ENCODE measurements at regions not wholly inside any gene's neighbourhood (a gene's known extent, or its start where the extent isn't known, plus 50 kb on each side); places are given as distances from the start of the nearest gene placed in this dataset.

DNA sequence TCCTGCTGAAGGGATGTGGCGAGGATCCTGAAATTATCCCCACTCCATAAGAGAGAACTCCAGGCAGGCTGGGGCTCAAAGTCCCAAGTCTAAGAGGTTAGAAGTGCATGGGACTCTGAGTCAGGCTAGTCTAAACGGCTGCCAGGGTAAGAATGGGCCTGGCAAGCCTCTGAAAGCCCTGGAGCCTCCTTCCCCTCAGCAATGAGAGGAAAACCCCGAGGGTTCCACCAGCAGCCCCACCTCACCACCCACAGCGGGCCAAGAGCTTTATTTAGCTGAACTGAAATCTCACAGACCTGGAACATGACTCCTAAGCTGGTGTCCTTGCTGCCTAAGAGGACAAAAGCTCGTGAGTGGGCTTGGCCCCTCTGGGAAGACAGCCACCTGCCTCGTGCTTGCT is 135.5 kb downstream of the SEC61B start:
- no peak for DNase-seq
- Mint-ChIP-seq H3K27ac (no peak overlapping the region), H3K9me3 (no peaks in the 10 kb centered on the region), H3K4me3 (no peak overlapping the region), H3K4me1 (peaks cover 0 to 5% (median 3%) of the 10 kb centered on the region in 3 donors), H3K36me3 (no peaks in the 10 kb centered on the region), H3K27me3 (peaks cover 26 to 38% of the 10 kb centered on the region in 2 donors)
- 61% methylated on average over 4 of the region's 6 CpGs for WGBS (ENCODE audit: insufficient coverage)
- CTCF ChIA-PET = no interaction called here
- Histone ChIP-seq H3K4me1 (ENCODE audit: control insufficient read depth in 1 of 2, extremely low read depth in 1 of 2, insufficient read depth in 2 of 2, low read length in 2 of 2) (no peaks in the 10 kb centered on the region), H3K27ac (ENCODE audit: low read length) (no peak overlapping the region), H3K4me3 (ENCODE audit: control insufficient read depth in 1 of 2, extremely low read depth in 1 of 2, low read length in 1 of 2) (no peak overlapping the region), H3K36me3 (ENCODE audit: control insufficient read depth in 2 of 2, extremely low read depth in 1 of 2, insufficient read depth in 1 of 2, low read length in 1 of 2) (no peaks in the 10 kb centered on the region), H3K9me3 (no peaks in the 10 kb centered on the region), H3K27me3 (replicated peaks in 1 of 2; ENCODE audit: control insufficient read depth in 2 of 2, extremely low read depth in 1 of 2, insufficient read depth in 2 of 2, low read length in 1 of 2) (peaks cover 2 to 35% of the 10 kb centered on the region in 2 experiments)
- ATAC-seq (replicated peaks in 1 of 4) = no peak
- POLR2A ChIA-PET = no interaction called here

DNA sequence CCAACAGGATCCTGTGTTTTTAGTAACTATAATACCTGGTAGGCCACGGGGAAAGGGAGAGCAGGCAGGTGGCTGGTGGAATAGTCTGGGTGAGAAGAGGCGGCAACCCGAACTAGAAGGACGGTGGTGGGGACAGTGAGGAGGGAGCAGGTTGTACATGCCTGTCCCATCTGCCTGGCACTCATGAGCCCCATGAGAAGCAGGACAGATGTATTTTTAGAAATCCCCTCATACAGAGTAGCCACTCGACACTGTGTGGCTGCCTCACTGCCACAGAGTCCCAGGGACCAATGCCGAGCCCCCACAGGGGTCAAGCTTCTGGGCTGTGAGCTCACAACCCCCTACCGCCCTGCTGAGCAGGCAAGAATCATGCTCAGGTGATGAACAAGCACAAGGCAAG is 136.6 kb downstream of the SEC61B start:
- 90% methylated on average over 4 of the region's 7 CpGs for WGBS (ENCODE audit: insufficient coverage)
- H3K4me3 Mint-ChIP-seq = no peak overlapping the region
- no peak overlapping the region for H3K27ac ChIP-seq (ENCODE audit: low read length)
- H3K36me3 ChIP-seq (ENCODE audit: control insufficient read depth in 2 of 2, extremely low read depth in 1 of 2, insufficient read depth in 1 of 2, low read length in 1 of 2) = no peaks in the 10 kb centered on the region
- H3K4me1 ChIP-seq (ENCODE audit: control insufficient read depth in 1 of 2, extremely low read depth in 1 of 2, insufficient read depth in 2 of 2, low read length in 2 of 2) = no peaks in the 10 kb centered on the region
- ChIA-PET CTCF (no interaction called here), POLR2A (no interaction called here)
- peaks cover 34 to 41% of the 10 kb centered on the region in 2 donors for H3K27me3 Mint-ChIP-seq
- H3K27me3 ChIP-seq (replicated peaks in 1 of 2; ENCODE audit: control insufficient read depth in 2 of 2, extremely low read depth in 1 of 2, insufficient read depth in 2 of 2, low read length in 1 of 2) = peaks cover 2 to 43% of the 10 kb centered on the region in 2 experiments
- DNase-seq (no peak), ATAC-seq (replicated peaks in 1 of 4) (no peak)
- H3K4me1 Mint-ChIP-seq = peaks cover 0 to 10% (median 3%) of the 10 kb centered on the region in 3 donors
- H3K27ac Mint-ChIP-seq = no peak overlapping the region
- no peaks in the 10 kb centered on the region for H3K9me3 Mint-ChIP-seq
- H3K4me3 ChIP-seq (ENCODE audit: control insufficient read depth in 1 of 2, extremely low read depth in 1 of 2, low read length in 1 of 2) = no peak overlapping the region
- no peaks in the 10 kb centered on the region for H3K36me3 Mint-ChIP-seq
- H3K9me3 ChIP-seq = no peaks in the 10 kb centered on the region

DNA sequence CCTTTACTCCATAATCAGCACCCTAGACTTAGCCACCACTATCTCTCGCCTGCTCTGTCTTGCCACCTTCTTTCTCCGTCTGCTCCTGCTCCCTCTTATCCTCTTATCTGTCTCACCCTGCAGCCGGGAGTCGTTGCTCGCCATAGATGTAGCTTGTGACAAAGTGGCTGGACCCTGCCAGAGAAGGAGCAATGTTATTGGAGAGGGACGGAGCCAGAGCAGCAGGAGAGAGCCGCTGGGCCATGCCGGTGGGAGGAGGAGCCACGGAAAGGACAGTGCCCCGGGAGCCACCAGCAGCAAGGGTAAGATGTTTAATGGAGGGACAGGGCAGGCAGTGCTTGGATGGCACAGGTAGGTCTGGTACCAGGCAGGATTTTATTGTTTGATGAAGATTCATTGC is 137.3 kb downstream of the SEC61B start:
- POLR2A ChIA-PET = no interaction called here

GRCh38 chr9:99360026-99360425 is 137.9 kb downstream of the SEC61B start:
- no peak overlapping the region for H3K4me3 Mint-ChIP-seq
- CTCF ChIA-PET = no interaction called here
- H3K36me3 Mint-ChIP-seq = no peaks in the 10 kb centered on the region
- no peaks in the 10 kb centered on the region for H3K36me3 ChIP-seq (ENCODE audit: control insufficient read depth in 2 of 2, extremely low read depth in 1 of 2, insufficient read depth in 1 of 2, low read length in 1 of 2)
- H3K27ac ChIP-seq (ENCODE audit: low read length) = no peak overlapping the region
- no peaks in the 10 kb centered on the region for H3K9me3 Mint-ChIP-seq
- no peaks in the 10 kb centered on the region for H3K9me3 ChIP-seq
- 67% methylated on average over 1 of the region's 2 CpGs for WGBS (ENCODE audit: insufficient coverage)
- peaks cover 2 to 45% of the 10 kb centered on the region in 2 experiments for H3K27me3 ChIP-seq (replicated peaks in 1 of 2; ENCODE audit: control insufficient read depth in 2 of 2, extremely low read depth in 1 of 2, insufficient read depth in 2 of 2, low read length in 1 of 2)
- POLR2A ChIA-PET = interaction anchor here in 1 of 2 donors (0.8 kb wide), 1 partner anchor 20 kb away, joined by 3 read pairs; no protein-coding TSS in a partner anchor
- no peak for DNase-seq
- no peak overlapping the region for H3K27ac Mint-ChIP-seq
- no peaks in the 10 kb centered on the region for H3K4me1 ChIP-seq (ENCODE audit: control insufficient read depth in 1 of 2, extremely low read depth in 1 of 2, insufficient read depth in 2 of 2, low read length in 2 of 2)
- H3K4me1 Mint-ChIP-seq = peaks cover 0 to 10% (median 3%) of the 10 kb centered on the region in 3 donors
- no peak overlapping the region for H3K4me3 ChIP-seq (ENCODE audit: control insufficient read depth in 1 of 2, extremely low read depth in 1 of 2, low read length in 1 of 2)
- no peak for ATAC-seq (replicated peaks in 1 of 4)
- H3K27me3 Mint-ChIP-seq = peaks cover 38 to 42% of the 10 kb centered on the region in 2 donors

More for the DNA sequence above, 137.3 kb downstream of the SEC61B start:
- no peak overlapping the region for H3K27ac ChIP-seq (ENCODE audit: low read length)
- 62% methylated on average over 7 of the region's 10 CpGs for WGBS (ENCODE audit: insufficient coverage)
- no peak overlapping the region for H3K4me3 Mint-ChIP-seq
- no peak overlapping the region for H3K27ac Mint-ChIP-seq
- H3K27me3 Mint-ChIP-seq = peaks cover 34 to 42% of the 10 kb centered on the region in 2 donors
- H3K9me3 Mint-ChIP-seq = no peaks in the 10 kb centered on the region
- no peaks in the 10 kb centered on the region for H3K36me3 Mint-ChIP-seq
- no peaks in the 10 kb centered on the region for H3K9me3 ChIP-seq
- no peaks in the 10 kb centered on the region for H3K36me3 ChIP-seq (ENCODE audit: control insufficient read depth in 2 of 2, extremely low read depth in 1 of 2, insufficient read depth in 1 of 2, low read length in 1 of 2)
- no peak for ATAC-seq (replicated peaks in 1 of 4)
- H3K27me3 ChIP-seq (replicated peaks in 1 of 2; ENCODE audit: control insufficient read depth in 2 of 2, extremely low read depth in 1 of 2, insufficient read depth in 2 of 2, low read length in 1 of 2) = peaks cover 2 to 45% of the 10 kb centered on the region in 2 experiments
- CTCF ChIA-PET = no interaction called here
- DNase-seq = no peak
- peaks cover 0 to 10% (median 3%) of the 10 kb centered on the region in 3 donors for H3K4me1 Mint-ChIP-seq
- no peaks in the 10 kb centered on the region for H3K4me1 ChIP-seq (ENCODE audit: control insufficient read depth in 1 of 2, extremely low read depth in 1 of 2, insufficient read depth in 2 of 2, low read length in 2 of 2)
- H3K4me3 ChIP-seq (ENCODE audit: control insufficient read depth in 1 of 2, extremely low read depth in 1 of 2, low read length in 1 of 2) = no peak overlapping the region

DNA sequence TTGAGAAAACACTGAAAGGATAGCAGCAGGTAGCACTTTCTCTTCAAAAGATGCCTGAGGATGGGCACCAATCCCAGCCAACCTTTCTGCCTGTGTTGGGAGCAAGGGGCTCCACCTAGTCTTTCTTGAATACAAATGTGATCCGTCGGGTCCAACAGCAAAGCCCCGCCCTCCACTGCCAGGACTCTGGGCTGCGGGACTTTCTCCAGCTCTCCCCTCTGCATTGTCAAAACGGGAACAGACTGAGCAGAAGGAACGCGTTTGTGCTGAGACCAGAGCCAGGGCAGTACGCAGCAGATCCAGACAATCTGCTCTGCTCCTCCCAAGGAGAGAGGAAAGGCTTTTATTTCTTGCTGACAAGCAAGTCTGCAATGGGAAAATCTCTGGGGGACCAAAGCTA is 139.7 kb downstream of the SEC61B start:
- H3K4me1 ChIP-seq (ENCODE audit: control insufficient read depth in 1 of 2, extremely low read depth in 1 of 2, insufficient read depth in 2 of 2, low read length in 2 of 2) = no peaks in the 10 kb centered on the region
- H3K36me3 ChIP-seq (ENCODE audit: control insufficient read depth in 2 of 2, extremely low read depth in 1 of 2, insufficient read depth in 1 of 2, low read length in 1 of 2) = no peaks in the 10 kb centered on the region
- Mint-ChIP-seq H3K27ac (no peak overlapping the region), H3K4me1 (peaks cover 0 to 10% (median 3%) of the 10 kb centered on the region in 3 donors), H3K27me3 (peaks cover 35 to 40% of the 10 kb centered on the region in 2 donors), H3K36me3 (no peaks in the 10 kb centered on the region), H3K9me3 (no peaks in the 10 kb centered on the region), H3K4me3 (no peak overlapping the region)
- H3K4me3 ChIP-seq (ENCODE audit: control insufficient read depth in 1 of 2, extremely low read depth in 1 of 2, low read length in 1 of 2) = no peak overlapping the region
- ATAC-seq (replicated peaks in 1 of 4) (no peak), DNase-seq (no peak)
- ChIA-PET POLR2A (no interaction called here), CTCF (no interaction called here)
- WGBS (ENCODE audit: insufficient coverage) = 20% methylated on average over 8 of the region's 8 CpGs
- no peak overlapping the region for H3K27ac ChIP-seq (ENCODE audit: low read length)
- H3K9me3 ChIP-seq = no peaks in the 10 kb centered on the region
- peaks cover 2 to 49% of the 10 kb centered on the region in 2 experiments for H3K27me3 ChIP-seq (replicated peaks in 1 of 2; ENCODE audit: control insufficient read depth in 2 of 2, extremely low read depth in 1 of 2, insufficient read depth in 2 of 2, low read length in 1 of 2)

GRCh38 chr9:99362321-99362720 is 140.2 kb downstream of the SEC61B start:
- CTCF ChIA-PET = no interaction called here
- Histone ChIP-seq H3K27ac (ENCODE audit: low read length) (no peak overlapping the region), H3K9me3 (no peaks in the 10 kb centered on the region), H3K27me3 (replicated peaks in 1 of 2; ENCODE audit: control insufficient read depth in 2 of 2, extremely low read depth in 1 of 2, insufficient read depth in 2 of 2, low read length in 1 of 2) (peaks cover 2 to 49% of the 10 kb centered on the region in 2 experiments), H3K4me1 (ENCODE audit: control insufficient read depth in 1 of 2, extremely low read depth in 1 of 2, insufficient read depth in 2 of 2, low read length in 2 of 2) (no peaks in the 10 kb centered on the region), H3K4me3 (ENCODE audit: control insufficient read depth in 1 of 2, extremely low read depth in 1 of 2, low read length in 1 of 2) (no peak overlapping the region), H3K36me3 (ENCODE audit: control insufficient read depth in 2 of 2, extremely low read depth in 1 of 2, insufficient read depth in 1 of 2, low read length in 1 of 2) (no peaks in the 10 kb centered on the region)
- no peak overlapping the region for H3K27ac Mint-ChIP-seq
- peaks cover 38 to 43% of the 10 kb centered on the region in 2 donors for H3K27me3 Mint-ChIP-seq
- no peaks in the 10 kb centered on the region for H3K9me3 Mint-ChIP-seq
- no peak for ATAC-seq (replicated peaks in 1 of 4)
- no peaks in the 10 kb centered on the region for H3K36me3 Mint-ChIP-seq
- POLR2A ChIA-PET = no interaction called here
- DNase-seq = no peak
- H3K4me1 Mint-ChIP-seq = peaks cover 0 to 10% (median 3%) of the 10 kb centered on the region in 3 donors
- H3K4me3 Mint-ChIP-seq = no peak overlapping the region

DNA sequence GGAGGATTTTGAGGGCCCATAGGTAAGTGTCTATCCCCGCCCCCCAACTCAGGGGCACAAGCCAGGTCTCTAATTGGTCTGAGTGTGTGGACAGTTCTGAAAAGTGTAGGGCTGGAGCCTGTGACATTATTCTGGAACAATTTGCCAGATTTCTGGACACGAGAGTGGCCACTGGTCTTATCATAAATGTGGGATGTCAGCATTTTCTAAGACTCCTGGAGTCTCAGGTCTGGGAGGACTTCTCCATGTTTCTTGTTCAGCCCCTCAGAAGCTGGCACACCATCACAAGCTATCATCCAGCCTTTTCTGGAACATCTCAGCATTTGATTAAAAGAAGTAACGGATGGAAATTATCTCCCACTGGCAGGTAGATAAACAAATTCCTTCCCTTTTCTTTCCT is 141.4 kb downstream of the SEC61B start:
- POLR2A ChIA-PET = no interaction called here
- peaks cover 5 to 17% (median 8%) of the 10 kb centered on the region in 3 donors for H3K4me1 Mint-ChIP-seq
- no peak for ATAC-seq (replicated peaks in 1 of 4)

More for the DNA sequence above, 141.4 kb downstream of the SEC61B start:
- no peak overlapping the region for H3K27ac ChIP-seq (ENCODE audit: low read length)
- peaks cover 40 to 46% of the 10 kb centered on the region in 2 donors for H3K27me3 Mint-ChIP-seq
- H3K4me3 Mint-ChIP-seq = no peak overlapping the region
- no peaks in the 10 kb centered on the region for H3K36me3 ChIP-seq (ENCODE audit: control insufficient read depth in 2 of 2, extremely low read depth in 1 of 2, insufficient read depth in 1 of 2, low read length in 1 of 2)
- H3K27ac Mint-ChIP-seq = no peak overlapping the region
- CTCF ChIA-PET = no interaction called here
- H3K36me3 Mint-ChIP-seq = no peaks in the 10 kb centered on the region
- H3K9me3 ChIP-seq = no peaks in the 10 kb centered on the region
- no peaks in the 10 kb centered on the region for H3K9me3 Mint-ChIP-seq
- DNase-seq = no peak
- H3K4me1 ChIP-seq (ENCODE audit: control insufficient read depth in 1 of 2, extremely low read depth in 1 of 2, insufficient read depth in 2 of 2, low read length in 2 of 2) = peaks cover 0 to 1% of the 10 kb centered on the region in 2 experiments
- H3K27me3 ChIP-seq (replicated peaks in 1 of 2; ENCODE audit: control insufficient read depth in 2 of 2, extremely low read depth in 1 of 2, insufficient read depth in 2 of 2, low read length in 1 of 2) = peaks cover 2 to 52% of the 10 kb centered on the region in 2 experiments
- 70% methylated on average over 2 of the region's 3 CpGs for WGBS (ENCODE audit: insufficient coverage)
- H3K4me3 ChIP-seq (ENCODE audit: control insufficient read depth in 1 of 2, extremely low read depth in 1 of 2, low read length in 1 of 2) = no peak overlapping the region
